Lower leg skin (tissue), 3 donors: ENCODE measurements at regions not wholly inside any gene's neighbourhood (a gene's known extent, or its start where the extent isn't known, plus 50 kb on each side); places are given as distances from the start of the nearest gene placed in this dataset.

Experiments
- CTCF ChIP-seq, 3 donors: fragments of 450-650 bp; IDR thresholded peaks; one replicate each; pipeline ENCODE4 v1.5.1; 2016; ENCODE audit warnings: antibody characterized with exemption in 3 of 3, mild to moderate bottlenecking in 3 of 3, moderate library complexity in 2 of 3
- POLR2A ChIP-seq, 2 donors: fragments of 450-650 bp; IDR thresholded peaks; one replicate each; pipeline ENCODE4 v1.6.1; 2016 to 2017; ENCODE audit warnings: antibody characterized with exemption in 2 of 2, mild to moderate bottlenecking in 1 of 2, moderate library complexity in 1 of 2

- TF ChIP-seq CTCF (IDR thresholded peaks at IDR 0.05) (no peak), POLR2A (IDR thresholded peaks at IDR 0.05) (no peak)
Measured at GRCh38 chr16:27625050-27625697, 75.2 kb downstream of the KATNIP start.
